Esophagus squamous epithelium (tissue), 4 donors: ENCODE measurements at regions not wholly inside any gene's neighbourhood (a gene's known extent, or its start where the extent isn't known, plus 50 kb on each side); places are given as distances from the start of the nearest gene placed in this dataset.

ENCODE experiments used
- CTCF ChIP-seq, 6 experiments: fragments of 450-650 bp in 4 of 6; fragments of 200-600 bp in 2 of 6; sonication (generic) in 2 of 6; IDR thresholded peaks; one replicate each; pipeline ENCODE4 v1.5.1; 2016 to 2019; ENCODE audit warnings: antibody characterized with exemption in 6 of 6, mild to moderate bottlenecking in 4 of 6, moderate library complexity in 4 of 6
- POLR2A ChIP-seq, 4 donors: fragments of 450-650 bp; IDR thresholded peaks; one replicate each; pipeline ENCODE4 v1.6.1; 2017; ENCODE audit warnings: antibody characterized with exemption in 4 of 4, mild to moderate bottlenecking in 4 of 4, moderate library complexity in 3 of 4

DNA sequence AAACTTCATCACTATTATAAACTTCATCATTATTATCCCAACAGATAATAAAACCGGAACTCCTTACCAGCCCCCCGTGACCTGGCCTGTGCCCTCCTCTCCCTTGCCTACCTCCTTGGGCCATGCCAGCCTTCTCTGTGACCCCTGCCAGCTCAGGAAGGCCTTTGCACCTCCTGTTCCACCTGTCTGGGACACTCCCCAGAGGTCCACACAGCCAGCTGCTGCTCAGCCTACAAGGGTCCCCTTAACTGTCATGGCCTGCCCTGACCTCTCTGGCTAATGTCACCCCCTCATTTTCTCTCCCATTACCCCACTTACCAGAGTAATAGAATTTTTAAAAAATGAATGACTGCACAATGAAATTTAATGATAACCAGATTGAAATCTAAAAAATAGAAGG lies 121.0 kb downstream of the NCOR2 start:
- TF ChIP-seq CTCF (IDR thresholded peaks at IDR 0.05) (no peak), POLR2A (IDR thresholded peaks at IDR 0.05) (no peak)
